ENCODE measurements at regions not wholly inside any gene's neighbourhood (a gene's known extent, or its start where the extent isn't known, plus 50 kb on each side); places are given as distances from the start of the nearest gene placed in this dataset.
A peak's percentile ranks its signal among the peaks of the same experiment; 100 is the strongest.

- Mint-ChIP-seq H3K36me3 (ENCODE audit: low read depth, unreplicated experiment) (no peaks in the 10 kb centered on the region), H3K27me3 (ENCODE audit: low read depth, unreplicated experiment) (no peaks in the 10 kb centered on the region), H3K4me3 (ENCODE audit: unreplicated experiment) (no peak overlapping the region), H3K4me1 (ENCODE audit: low read depth, unreplicated experiment) (peaks cover 5% of the 10 kb centered on the region), H3K27ac (ENCODE audit: unreplicated experiment) (no peak overlapping the region), H3K9me3 (ENCODE audit: unreplicated experiment) (peaks cover 2% of the 10 kb centered on the region)
- Histone ChIP-seq H3K9me3 (ENCODE audit: insufficient read depth, low read depth, low read length) (no peaks in the 10 kb centered on the region), H3K4me2 (ENCODE audit: low read length) (no peak overlapping the region), H3K79me2 (ENCODE audit: insufficient read depth, low read length) (no peaks in the 10 kb centered on the region), H3K36me3 (ENCODE audit: insufficient read depth, low read length) (no peaks in the 10 kb centered on the region), H3K9ac (ENCODE audit: low read length) (peak overlapping the region; percentile 3), H3K4me3 (ENCODE audit: insufficient read depth, low read depth, low read length) (no peak overlapping the region), H3K27ac (ENCODE audit: low read depth, low read length) (no peak overlapping the region), H2AFZ (ENCODE audit: low read depth, low read length) (peak overlapping the region; percentile 1), H3K27me3 (ENCODE audit: insufficient read depth, low read length) (no peaks in the 10 kb centered on the region), H4K20me1 (ENCODE audit: insufficient read depth, low read length) (no peaks in the 10 kb centered on the region), H3K4me1 (ENCODE audit: insufficient read depth, low read length) (peaks cover 4% of the 10 kb centered on the region)
- no peak for TF ChIP-seq CTCF (IDR thresholded peaks at IDR 0.05; ENCODE audit: insufficient read depth, low read depth, low read length)
- TF ChIP-seq EZH2 (IDR thresholded peaks at IDR 0.05; ENCODE audit: insufficient read depth, low read length), result no peak
- FAIRE-seq (no peak), DNase-seq (ENCODE audit: low read depth) (no peak)
Observed at GRCh38 chr5:89988998-89989655, 420.4 kb downstream of the CETN3 start.

DNA sequence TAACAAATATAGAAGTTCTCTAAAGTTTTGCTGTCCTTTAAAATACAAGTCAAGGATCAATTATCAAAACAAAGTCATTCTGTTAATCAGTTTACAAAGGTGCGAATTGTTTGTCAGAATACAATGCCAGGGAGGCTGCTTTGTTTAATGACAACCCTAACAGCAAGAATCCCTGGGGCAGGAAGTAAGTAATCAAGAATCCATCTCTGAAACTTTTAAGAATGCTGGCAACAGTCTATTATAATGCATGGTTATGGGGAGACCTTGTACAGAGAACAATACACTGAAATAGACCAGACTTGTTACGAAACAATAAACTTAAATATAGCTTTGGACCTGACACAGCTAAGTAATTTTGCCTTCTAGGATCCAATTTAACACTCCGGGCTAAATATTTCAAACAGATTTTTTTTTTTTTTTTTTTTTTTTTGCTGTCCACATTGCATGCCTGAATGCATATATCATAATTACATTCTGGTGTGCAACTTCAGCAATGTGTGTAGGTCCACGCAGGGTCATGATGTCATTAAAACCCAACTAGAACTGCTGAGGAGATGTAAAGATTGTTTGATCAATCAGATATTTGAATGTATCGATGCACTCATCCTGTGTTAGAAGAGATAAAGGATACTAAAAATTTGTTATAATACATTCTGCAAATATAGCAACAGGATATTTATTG, 421.3 kb downstream of the CETN3 start:
- no peak overlapping the region for H3K4me2 ChIP-seq (ENCODE audit: low read length)
- no peak for FAIRE-seq
- H3K4me3 Mint-ChIP-seq (ENCODE audit: unreplicated experiment), result no peak overlapping the region
- H3K27ac Mint-ChIP-seq (ENCODE audit: unreplicated experiment), result no peak overlapping the region
- no peaks in the 10 kb centered on the region for H3K27me3 ChIP-seq (ENCODE audit: insufficient read depth, low read length)
- TF ChIP-seq CTCF (IDR thresholded peaks at IDR 0.05; ENCODE audit: insufficient read depth, low read depth, low read length), result no peak
- TF ChIP-seq EZH2 (IDR thresholded peaks at IDR 0.05; ENCODE audit: insufficient read depth, low read length), result no peak
- H3K27ac ChIP-seq (ENCODE audit: low read depth, low read length), result no peak overlapping the region
- no peak overlapping the region for H2AFZ ChIP-seq (ENCODE audit: low read depth, low read length)
- no peaks in the 10 kb centered on the region for H3K36me3 Mint-ChIP-seq (ENCODE audit: low read depth, unreplicated experiment)
- H3K4me3 ChIP-seq (ENCODE audit: insufficient read depth, low read depth, low read length), result no peak overlapping the region
- H3K79me2 ChIP-seq (ENCODE audit: insufficient read depth, low read length), result no peaks in the 10 kb centered on the region
- H3K9me3 Mint-ChIP-seq (ENCODE audit: unreplicated experiment), result peaks cover 2% of the 10 kb centered on the region
- no peak overlapping the region for H3K9ac ChIP-seq (ENCODE audit: low read length)
- DNase-seq (ENCODE audit: low read depth), result no peak
- no peaks in the 10 kb centered on the region for H3K9me3 ChIP-seq (ENCODE audit: insufficient read depth, low read depth, low read length)
- no peaks in the 10 kb centered on the region for H4K20me1 ChIP-seq (ENCODE audit: insufficient read depth, low read length)
- no peaks in the 10 kb centered on the region for H3K27me3 Mint-ChIP-seq (ENCODE audit: low read depth, unreplicated experiment)
- H3K4me1 Mint-ChIP-seq (ENCODE audit: low read depth, unreplicated experiment), result peaks cover 5% of the 10 kb centered on the region
- no peaks in the 10 kb centered on the region for H3K36me3 ChIP-seq (ENCODE audit: insufficient read depth, low read length)
- H3K4me1 ChIP-seq (ENCODE audit: insufficient read depth, low read length), result peaks cover 4% of the 10 kb centered on the region

DNA sequence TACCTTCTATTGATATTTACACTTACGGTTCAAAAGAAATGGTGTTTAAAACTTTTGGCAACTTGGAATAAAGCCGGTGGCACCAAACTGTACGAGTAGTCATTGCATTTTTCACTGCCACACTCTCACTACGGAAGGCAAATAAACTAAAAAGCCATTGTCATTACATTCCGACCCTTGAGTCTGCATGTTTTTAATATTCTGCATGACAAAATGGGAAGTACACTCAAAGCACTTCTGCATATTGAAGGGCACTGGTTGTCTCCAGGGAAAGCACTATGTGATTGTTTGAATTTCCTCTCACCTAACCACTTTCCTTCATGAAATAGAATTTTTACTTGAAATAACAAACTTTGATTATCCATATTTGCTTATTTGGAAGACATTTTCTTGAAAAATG, 426.3 kb downstream of the CETN3 start:
- Histone ChIP-seq H3K27ac (ENCODE audit: low read depth, low read length) (no peak overlapping the region), H3K4me3 (ENCODE audit: insufficient read depth, low read depth, low read length) (no peak overlapping the region), H3K27me3 (ENCODE audit: insufficient read depth, low read length) (no peaks in the 10 kb centered on the region), H2AFZ (ENCODE audit: low read depth, low read length) (no peak overlapping the region), H3K4me1 (ENCODE audit: insufficient read depth, low read length) (no peaks in the 10 kb centered on the region), H3K79me2 (ENCODE audit: insufficient read depth, low read length) (no peaks in the 10 kb centered on the region), H3K4me2 (ENCODE audit: low read length) (no peak overlapping the region), H4K20me1 (ENCODE audit: insufficient read depth, low read length) (no peaks in the 10 kb centered on the region), H3K9me3 (ENCODE audit: insufficient read depth, low read depth, low read length) (no peaks in the 10 kb centered on the region), H3K9ac (ENCODE audit: low read length) (no peak overlapping the region), H3K36me3 (ENCODE audit: insufficient read depth, low read length) (no peaks in the 10 kb centered on the region)
- Mint-ChIP-seq H3K4me1 (ENCODE audit: low read depth, unreplicated experiment) (peaks cover 2% of the 10 kb centered on the region), H3K9me3 (ENCODE audit: unreplicated experiment) (no peaks in the 10 kb centered on the region), H3K36me3 (ENCODE audit: low read depth, unreplicated experiment) (no peaks in the 10 kb centered on the region), H3K4me3 (ENCODE audit: unreplicated experiment) (no peak overlapping the region), H3K27me3 (ENCODE audit: low read depth, unreplicated experiment) (no peaks in the 10 kb centered on the region), H3K27ac (ENCODE audit: unreplicated experiment) (no peak overlapping the region)
- no peak for DNase-seq (ENCODE audit: low read depth)
- no peak for TF ChIP-seq EZH2 (IDR thresholded peaks at IDR 0.05; ENCODE audit: insufficient read depth, low read length)
- no peak for TF ChIP-seq CTCF (IDR thresholded peaks at IDR 0.05; ENCODE audit: insufficient read depth, low read depth, low read length)
- no peak for FAIRE-seq
